ENCODE measurements at regions not wholly inside any gene's neighbourhood (a gene's known extent, or its start where the extent isn't known, plus 50 kb on each side); places are given as distances from the start of the nearest gene placed in this dataset.
"Not testable (repeated sequence)": the region's sequence is repeated elsewhere in the genome, so short reads cannot be mapped to it uniquely, and the experiment has no call there.

- DNase-seq: not testable (repeated sequence)
These were observed 656.0 kb downstream of the TENT5A start for GRCh38 chr6:81096464-81096863.

DNA sequence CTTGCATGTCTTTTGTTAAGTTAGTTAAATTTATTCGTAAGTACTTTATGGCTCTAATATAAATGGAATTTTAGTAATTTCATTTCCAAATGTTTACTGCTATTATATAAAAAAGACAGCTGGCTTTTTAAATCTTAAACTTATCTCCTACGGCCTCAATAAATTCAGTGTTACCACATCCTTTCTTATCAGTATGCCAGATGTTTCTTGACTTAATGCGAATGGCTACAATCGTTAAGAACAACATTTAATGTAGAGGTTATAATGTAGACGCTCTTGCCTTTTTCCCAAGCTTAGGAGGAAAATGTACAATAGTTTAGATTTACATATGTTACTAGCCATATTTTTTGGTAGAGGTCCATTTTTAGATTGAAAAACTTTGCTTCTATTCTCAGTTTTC is 659.4 kb downstream of the TENT5A start:
- DNase-seq: no peak

DNA sequence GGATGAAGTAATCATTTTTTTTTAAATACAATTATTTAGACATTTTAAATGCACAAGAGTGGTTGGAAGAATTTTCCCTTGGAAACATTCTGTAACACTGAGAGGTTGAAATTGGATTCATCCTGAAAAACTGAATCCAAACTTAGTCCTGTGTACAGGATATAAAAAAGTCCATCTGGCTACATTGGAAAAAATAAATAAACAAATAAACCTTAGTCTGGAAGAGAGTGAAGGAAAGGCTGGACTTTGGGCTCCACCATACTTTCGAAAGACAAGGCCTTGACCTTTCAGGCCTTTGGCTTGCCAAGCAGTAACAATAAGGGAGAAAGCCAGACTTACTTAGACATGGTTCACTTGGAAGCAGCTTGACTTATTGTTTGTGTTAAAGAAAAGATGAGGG is 664.3 kb downstream of the TENT5A start:
- no peak for DNase-seq

DNA sequence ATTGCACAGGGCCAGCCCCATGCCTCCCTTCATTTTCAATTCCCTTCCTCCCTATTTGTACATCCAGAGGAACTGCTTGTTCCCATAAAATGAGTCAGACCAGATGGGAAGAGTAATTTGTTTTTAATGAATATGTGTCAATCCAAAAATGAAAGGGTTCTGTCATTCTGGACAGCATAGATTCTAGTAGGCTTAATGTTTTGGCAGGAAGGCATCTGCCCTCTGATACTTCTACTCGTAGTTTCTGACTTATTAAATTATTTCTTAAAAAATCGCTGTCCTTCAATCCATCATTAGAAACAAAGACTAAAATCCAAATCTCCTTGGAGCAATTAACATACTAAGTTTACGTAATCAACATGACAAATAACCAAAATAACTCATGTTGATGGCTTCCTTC is 665.5 kb downstream of the TENT5A start:
- DNase-seq: no peak

GRCh38 chr6:81085431-81085790 is 667.1 kb downstream of the TENT5A start:
- DNase-seq: no peak

DNA sequence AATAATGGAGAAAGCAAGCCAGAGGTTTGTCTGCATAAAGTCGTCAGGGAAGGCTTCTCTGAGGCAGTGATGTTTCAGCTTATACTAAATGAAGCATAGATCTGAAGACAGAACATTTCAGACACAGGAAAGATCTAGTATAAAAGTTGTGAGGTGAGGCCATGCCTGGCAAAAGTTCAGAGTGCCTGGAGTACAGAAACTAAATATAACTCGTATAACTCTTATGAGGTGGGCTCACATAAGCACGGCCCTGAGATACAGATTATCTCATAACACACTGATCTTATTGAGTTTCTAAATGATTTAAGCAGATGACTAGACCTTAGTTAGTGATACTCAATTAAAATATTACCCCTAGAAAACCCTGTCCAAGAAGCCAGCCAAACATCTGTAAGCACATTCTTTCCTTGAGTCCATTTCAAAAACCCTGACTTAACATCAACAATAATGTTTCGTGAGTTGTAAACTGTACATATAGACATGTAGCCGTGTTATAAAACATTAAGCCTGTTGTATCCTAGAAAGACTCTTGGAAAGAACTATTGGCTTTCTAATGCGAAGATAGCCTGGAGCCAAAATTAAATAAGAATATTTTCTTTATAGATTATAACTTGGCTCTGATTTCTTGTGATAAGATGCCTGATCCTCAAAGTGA is 667.6 kb downstream of the TENT5A start:
- no peak for DNase-seq

DNA sequence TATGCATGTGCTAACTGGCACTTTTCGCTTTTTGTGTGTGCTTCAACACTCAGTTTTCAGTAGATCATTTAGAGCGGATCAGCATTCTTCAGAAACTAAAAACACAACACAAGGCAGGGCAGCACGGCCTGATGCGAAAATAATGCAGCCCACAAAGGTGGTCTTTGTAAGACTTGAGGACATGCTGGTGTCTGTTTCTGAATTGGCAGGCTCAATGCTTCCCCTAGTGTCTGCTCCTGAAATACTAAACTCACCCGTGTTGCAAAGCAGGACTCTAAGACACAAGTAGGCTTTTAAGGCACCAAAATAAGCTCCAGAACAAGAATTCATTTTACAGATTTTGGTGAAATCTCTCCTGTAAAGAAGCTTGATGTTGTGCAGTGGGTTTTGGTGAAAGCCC is 676.5 kb downstream of the TENT5A start:
- DNase-seq: peak; percentile 19

DNA sequence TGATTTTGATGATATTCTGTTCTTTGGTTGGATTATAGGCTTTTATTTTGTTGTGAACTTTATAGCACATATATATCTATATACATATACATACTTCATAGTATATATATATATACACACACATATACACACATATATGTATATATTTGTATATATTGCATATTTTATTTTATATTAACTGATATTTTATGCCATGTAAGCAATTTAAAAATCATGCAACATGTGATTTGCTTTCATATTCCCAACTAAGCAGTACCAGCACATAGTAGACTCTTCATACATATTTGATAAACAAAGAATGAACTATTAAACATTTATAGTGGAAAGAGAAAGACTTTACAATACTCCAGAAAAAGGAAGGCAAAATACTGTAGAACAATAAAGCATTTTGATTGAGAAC is 679.2 kb downstream of the TENT5A start:
- no peak for DNase-seq

- DNase-seq: no peak
These were observed 681.4 kb downstream of the TENT5A start for GRCh38 chr6:81071121-81071520.

- DNase-seq: peak; percentile 21
These were observed 685.4 kb downstream of the TENT5A start for GRCh38 chr6:81067057-81067456.

- peak; percentile 37 for DNase-seq
These were observed 688.6 kb downstream of the TENT5A start for GRCh38 chr6:81063891-81064290.

DNA sequence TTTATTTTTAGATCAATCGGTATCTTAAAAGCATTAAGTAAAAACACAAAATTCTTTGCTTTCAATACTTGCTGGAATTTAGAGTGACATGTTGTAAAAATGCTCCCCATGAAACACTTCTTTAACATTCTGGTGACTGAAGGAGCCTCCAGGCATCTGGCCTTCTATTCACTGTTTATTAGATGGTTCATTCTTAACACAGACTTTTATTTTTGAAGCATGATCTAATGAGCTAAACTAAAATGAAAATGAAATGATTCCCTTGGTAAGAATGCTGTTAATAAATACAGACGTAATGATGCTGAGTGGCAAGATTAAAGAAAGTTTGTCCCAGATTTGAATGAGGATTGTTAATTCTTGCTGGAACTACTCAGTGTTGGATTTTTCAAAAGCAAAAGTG is 698.4 kb downstream of the TENT5A start:
- DNase-seq: no peak

- no peak for DNase-seq
These were observed 700.5 kb downstream of the TENT5A start for GRCh38 chr6:81051952-81052351.

GRCh38 chr6:81049425-81050042 is 702.9 kb downstream of the TENT5A start:
- DNase-seq: peak; percentile 6

- DNase-seq: no peak
These were observed 721.1 kb downstream of the TENT5A start for GRCh38 chr6:81031416-81031815.

- no peak for DNase-seq
These were observed 726.4 kb downstream of the TENT5A start for GRCh38 chr6:81026041-81026553.

DNA sequence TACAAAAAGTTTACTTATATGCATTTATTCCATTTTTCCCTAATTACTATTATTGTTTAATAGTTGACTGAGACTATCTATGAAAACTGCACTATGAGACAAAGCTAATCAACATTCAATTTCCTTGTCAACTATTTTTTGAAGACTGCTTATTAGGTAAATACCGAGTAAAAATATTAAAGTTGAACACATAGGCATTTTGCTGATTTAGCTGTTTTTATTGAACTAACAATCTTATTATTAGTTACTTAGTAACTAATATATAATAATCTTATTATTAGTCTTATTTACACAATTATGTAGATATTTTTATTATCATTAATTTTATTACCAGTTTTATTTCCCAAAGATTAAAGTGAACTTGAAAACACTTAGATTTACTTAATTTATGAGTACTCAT is 728.8 kb downstream of the TENT5A start:
- DNase-seq: no peak

DNA sequence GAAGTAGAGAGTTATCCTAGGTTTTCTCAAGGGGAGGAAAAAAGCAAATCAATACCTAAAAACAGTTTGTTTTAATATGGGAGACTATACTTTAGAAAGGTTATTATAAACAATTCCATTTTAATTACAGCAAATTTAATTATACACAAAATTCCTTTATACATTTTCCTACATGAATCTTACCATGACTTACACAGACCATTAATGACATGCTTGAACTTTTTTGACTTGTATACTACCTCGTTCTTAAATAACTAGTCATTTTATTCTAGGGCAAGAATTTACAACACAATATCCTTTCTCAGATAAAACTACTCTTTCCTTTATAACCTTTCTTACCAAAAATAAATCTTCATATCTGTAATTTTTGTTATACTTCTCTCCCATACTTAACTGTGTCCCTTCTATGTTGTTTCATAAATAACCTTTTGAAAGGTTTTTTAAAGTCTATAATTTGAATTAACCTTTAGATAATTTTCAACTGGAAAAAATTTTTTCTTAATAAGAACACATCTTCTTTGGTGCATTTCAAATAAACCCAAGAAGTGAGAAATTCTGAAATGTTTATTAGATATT is 729.4 kb downstream of the TENT5A start:
- DNase-seq: no peak

- not testable (repeated sequence) for DNase-seq
These were observed 734.9 kb downstream of the TENT5A start for GRCh38 chr6:81017586-81017985.

GRCh38 chr6:81003894-81004293 is 748.6 kb downstream of the TENT5A start:
- no peak for DNase-seq

GRCh38 chr6:81003156-81003555 is 749.3 kb downstream of the TENT5A start:
- peak; percentile 31 for DNase-seq

DNA sequence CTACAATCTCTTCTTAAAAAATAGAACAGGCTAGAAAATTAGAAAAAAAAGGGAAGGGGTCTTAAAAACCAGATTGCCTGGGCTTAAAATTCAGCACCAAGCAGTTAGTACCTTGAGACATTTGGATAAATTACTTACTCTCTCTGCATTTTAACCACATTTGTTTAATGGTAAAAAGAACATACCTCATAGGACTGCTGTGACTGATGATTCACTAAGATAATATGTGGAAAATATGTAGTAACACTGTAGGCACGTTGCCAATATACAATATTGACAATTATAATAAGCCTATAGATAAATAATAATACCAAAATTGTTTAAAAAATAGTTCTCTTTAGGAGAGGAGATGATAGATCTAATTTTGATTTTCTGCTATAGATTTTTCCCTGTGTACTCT is 750.4 kb downstream of the TENT5A start:
- peak; percentile 33 for DNase-seq

- no peak for DNase-seq
These were observed 761.2 kb downstream of the TENT5A start for GRCh38 chr6:80991316-80991715.

GRCh38 chr6:80988892-80989291 is 763.6 kb downstream of the TENT5A start:
- peak; percentile 34 for DNase-seq
